Fibroblast of mammary gland (primary cell): ENCODE measurements at regions not wholly inside any gene's neighbourhood (a gene's known extent, or its start where the extent isn't known, plus 50 kb on each side); places are given as distances from the start of the nearest gene placed in this dataset.

Source experiments
- DNase-seq: peaks from one replicate; pipeline ENCODE4 v3.0.0-alpha.2; 2010; ENCODE audit warnings: low read depth
- H3K4me3 ChIP-seq: 2 replicates; pipeline ENCODE4 v1.5.1; 2011; ENCODE audit warnings: low read depth, mild to moderate bottlenecking, low read length, moderate library complexity; ENCODE audit not compliant: control insufficient read depth
- CTCF ChIP-seq: conservative IDR thresholded peaks from 2 replicates; pipeline ENCODE4 v1.5.1; 2011; ENCODE audit warnings: low read depth, low read length, inconsistent platforms; ENCODE audit not compliant: control insufficient read depth, insufficient read depth

GRCh38 chr1:232440325-232441035, 189.5 kb downstream of the SIPA1L2 start:
- TF ChIP-seq CTCF, result no peak
- DNase-seq, result peak; percentile 37
- no peak overlapping the region for H3K4me3 ChIP-seq

GRCh38 chr1:232439011-232439410, 190.9 kb downstream of the SIPA1L2 start:
- TF ChIP-seq CTCF, result no peak
- no peak overlapping the region for H3K4me3 ChIP-seq
- no peak for DNase-seq

- TF ChIP-seq CTCF, result no peak
- DNase-seq, result no peak
- no peak overlapping the region for H3K4me3 ChIP-seq
Measured at GRCh38 chr1:232438476-232438875, 191.5 kb downstream of the SIPA1L2 start.

GRCh38 chr1:232437510-232437909, 192.4 kb downstream of the SIPA1L2 start:
- DNase-seq, result no peak
- H3K4me3 ChIP-seq, result no peak overlapping the region

GRCh38 chr1:232435729-232436128, 194.2 kb downstream of the SIPA1L2 start:
- peak; percentile 36 for DNase-seq
- no peak for TF ChIP-seq CTCF
- no peak overlapping the region for H3K4me3 ChIP-seq

More at GRCh38 chr1:232437510-232437909, 192.4 kb downstream of the SIPA1L2 start:
- TF ChIP-seq CTCF, result no peak

GRCh38 chr1:232432313-232432712, 197.6 kb downstream of the SIPA1L2 start:
- no peak for TF ChIP-seq CTCF
- H3K4me3 ChIP-seq, result no peak overlapping the region
- no peak for DNase-seq
